HG03439 (cell line): ENCODE measurements at regions not wholly inside any gene's neighbourhood (a gene's known extent, or its start where the extent isn't known, plus 50 kb on each side); places are given as distances from the start of the nearest gene placed in this dataset.
"Not testable (repeated sequence)": the region's sequence is repeated elsewhere in the genome, so short reads cannot be mapped to it uniquely, and the experiment has no call there.

Experiments
- ATAC-seq: cut with Tn5 transposase; IDR thresholded peaks from one replicate; pipeline ENCODE4 v1.9.1; 2021; ENCODE audit warnings: mild to moderate bottlenecking, moderate library complexity; ENCODE audit not compliant: unreplicated experiment

DNA sequence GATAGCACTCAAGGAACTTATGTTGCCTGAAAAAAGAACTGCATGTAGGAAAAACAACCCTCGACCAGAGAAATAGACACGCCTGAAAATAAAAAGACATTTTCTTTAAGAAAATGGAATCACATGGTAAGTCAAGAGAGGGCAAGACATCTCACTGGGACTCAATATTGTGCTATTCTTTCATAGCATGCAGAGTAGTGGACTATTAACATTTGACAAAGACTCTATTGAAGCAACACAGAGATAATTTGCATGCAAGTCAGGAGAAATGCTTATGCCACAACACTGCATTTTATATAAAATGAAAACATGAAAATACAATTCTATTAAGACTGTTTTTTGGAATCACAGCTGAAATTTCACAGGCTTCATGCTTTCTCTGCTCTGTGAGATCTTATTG lies 77.9 kb upstream of the RHOBTB1 start:
- ATAC-seq, result no peak

DNA sequence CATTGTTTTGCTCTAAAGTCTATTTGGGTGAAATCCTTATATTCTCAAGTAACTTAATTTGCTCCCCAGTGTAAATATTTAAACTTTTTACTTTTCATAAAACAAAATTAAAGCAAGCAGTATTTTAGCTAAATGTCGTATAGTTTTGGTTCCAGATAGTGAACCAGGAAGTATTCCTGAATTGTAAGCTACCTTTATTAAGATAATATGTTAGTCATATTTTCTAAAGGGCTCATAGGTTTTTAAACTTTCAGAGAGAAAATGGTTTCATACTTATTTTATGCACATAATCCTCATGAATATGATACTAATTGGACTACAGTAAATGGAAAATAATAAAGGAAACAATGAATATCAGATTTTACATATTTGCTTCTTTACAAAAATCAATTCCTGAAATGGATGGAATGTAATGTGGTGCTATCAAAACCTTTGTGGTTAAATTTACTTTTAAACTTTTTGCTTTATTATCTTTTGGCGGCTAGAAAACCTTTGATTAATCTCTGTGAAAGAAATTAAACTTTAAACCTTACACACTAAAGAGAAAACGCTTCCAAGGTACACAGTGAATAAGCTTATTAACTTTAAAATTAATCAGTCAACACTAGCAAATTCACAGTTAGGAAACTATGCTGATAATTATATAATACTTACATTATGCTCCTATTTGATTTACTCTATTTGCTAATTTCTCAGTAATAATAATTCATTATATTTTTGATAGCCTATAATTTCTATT lies 76.6 kb upstream of the RHOBTB1 start:
- ATAC-seq, result no peak

DNA sequence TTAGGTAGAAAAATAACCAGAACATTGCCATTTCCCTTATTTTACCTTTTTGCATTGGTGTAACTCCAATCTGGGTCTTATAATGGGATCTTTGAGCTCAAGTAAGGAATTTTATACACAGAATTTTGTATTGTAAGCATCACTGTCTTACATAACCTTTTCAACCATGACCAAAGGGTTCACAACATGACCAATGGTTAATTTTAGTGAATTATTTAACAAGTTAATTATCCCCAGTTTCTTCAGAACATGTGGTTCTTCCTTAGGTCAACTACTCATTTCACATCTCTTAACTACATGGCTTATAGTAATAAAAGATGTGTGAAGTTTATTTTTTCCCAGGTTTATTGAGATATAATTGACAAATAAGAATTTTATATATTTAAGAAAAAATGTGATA lies 74.2 kb upstream of the RHOBTB1 start:
- ATAC-seq, result no peak

DNA sequence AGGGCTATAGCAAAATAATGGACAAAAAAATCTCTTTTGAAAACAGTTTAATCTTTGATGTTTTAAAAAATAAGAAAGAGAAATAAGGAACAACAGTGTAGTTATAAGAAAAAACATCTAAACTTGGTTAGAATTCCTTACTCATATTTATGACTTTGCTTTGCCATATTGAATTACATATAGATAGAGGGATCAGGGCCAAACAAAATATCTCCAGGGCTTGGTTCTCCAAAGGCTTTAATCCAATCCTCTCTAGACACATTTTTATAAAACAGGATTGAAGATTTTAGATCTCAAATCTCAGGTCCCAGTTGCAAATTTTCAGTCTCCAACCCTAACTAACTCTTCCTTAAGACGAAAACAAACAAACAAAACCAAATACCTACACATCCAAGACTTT lies 72.6 kb upstream of the RHOBTB1 start:
- ATAC-seq, result no peak

DNA sequence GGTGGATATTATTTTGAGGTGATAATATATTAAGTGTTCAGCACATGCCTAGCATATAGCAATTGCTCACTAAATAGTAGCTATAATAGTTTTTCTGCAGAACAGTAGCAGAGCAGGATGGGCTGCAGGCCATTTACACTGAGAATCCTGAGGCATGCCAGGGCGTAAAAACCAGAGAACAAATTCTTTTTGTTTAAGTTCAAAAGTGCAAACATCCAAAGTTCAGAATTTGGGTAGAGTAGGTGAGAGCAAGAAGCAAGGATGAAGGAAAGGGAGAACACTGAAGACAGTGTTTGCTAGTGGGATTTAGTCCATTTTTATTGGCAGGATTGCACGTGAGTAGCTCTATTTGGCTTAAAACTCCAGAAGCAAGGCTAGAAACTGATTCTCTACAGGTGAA lies 72.0 kb upstream of the RHOBTB1 start:
- no peak for ATAC-seq

DNA sequence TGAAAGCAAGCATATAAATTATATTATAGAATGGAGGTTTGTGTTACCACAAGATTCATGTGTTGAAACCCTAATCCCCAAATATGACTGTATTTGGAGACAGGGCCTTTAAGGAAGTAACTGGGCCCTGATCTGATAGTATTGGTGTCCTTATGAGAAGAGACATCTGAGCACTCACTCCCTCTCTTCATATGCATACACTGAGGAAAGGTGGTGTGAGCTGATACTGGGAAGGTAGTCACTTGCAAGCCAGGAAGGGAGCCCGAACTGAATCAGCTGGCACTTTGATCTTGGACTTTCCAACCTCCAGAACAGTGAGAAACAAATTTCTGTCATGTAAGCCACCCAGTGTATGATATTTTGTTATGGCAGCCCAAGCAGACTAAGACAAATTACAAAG lies 66.9 kb upstream of the RHOBTB1 start:
- ATAC-seq, result no peak

DNA sequence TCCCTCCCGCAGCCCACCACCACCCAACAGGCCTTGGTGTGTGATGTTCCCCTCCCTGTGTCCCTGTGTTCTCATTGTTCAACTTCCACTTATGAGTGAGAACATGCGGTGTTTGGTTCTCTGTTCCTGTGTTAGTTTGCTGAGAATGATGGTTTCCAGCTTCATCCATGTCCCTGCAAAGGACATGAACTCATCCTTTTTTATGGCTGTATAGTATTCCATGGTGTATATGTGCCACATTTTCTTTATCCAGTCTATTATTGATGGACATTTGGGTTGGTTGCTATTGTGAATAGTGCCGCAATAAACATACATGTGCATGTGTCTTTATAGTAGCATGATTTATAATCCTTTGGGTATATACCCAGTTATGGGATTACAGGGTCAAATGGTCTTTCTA lies 59.1 kb upstream of the RHOBTB1 start:
- not testable (repeated sequence) for ATAC-seq

DNA sequence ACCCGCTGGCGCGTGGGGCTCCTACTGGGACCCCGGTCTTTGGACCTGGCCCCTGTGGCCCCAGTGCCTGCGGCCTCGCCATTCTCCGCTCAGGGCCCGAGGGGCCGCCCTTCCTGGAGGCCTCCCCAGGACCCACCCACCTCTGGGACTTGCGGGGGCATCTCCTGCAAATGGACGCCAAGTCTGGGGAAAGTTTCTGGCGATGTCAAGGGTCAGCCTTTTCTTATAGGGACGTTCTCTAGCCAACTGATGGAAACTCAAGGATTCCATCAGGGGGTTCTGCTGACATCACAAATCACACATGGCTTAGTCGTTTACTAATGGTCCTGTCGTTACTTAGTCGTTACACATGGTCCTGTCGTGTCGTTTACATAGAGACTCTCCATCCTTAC lies 57.7 kb upstream of the RHOBTB1 start:
- ATAC-seq, result no peak

DNA sequence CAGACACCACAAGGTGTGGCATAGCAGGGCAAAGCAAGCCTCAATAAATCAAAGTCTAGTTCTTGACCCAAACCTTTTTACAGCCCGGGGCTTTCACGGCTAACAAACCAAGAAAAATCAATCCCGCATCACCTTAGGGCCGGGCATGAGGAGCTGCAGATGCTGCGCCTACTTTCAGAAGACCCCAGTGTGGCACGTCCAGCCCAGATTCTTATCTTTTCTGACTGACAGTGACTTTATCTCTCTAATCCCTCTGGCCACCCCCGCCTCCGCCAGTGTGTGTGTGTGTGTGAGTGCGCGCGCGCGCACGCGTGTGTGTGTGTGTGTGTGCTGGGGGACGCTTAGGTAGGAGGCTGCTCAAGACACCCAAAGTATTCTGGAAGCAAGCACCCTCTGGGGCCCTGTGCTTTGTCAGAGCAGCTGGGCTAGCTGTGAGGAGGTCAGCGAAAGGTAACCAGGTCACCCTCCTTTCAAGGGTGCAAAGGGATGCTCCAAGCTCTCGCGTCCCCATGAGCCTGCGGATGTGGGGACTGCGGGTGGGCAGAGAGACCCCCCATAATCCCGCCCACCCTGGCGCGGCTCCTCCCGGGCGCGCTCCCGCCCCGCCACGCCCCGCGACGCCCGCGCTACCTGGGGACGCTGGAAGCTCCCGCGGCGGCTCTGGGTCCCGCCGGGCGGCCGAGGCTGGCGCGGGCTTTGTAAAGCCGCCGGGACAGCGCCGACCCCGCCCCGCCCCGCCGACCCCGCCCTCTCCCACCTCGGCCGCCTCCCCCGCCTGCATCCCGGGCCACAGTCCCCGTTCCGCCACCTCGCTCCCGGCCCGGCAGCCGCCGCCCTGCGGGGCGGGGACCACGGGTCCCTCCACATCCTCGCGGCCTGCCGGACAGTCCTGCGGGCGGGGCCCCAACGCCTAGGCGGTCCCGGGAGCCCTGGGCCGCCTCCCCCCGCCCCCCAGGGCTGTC lies 57.1 kb upstream of the RHOBTB1 start:
- ATAC-seq, result no peak

DNA sequence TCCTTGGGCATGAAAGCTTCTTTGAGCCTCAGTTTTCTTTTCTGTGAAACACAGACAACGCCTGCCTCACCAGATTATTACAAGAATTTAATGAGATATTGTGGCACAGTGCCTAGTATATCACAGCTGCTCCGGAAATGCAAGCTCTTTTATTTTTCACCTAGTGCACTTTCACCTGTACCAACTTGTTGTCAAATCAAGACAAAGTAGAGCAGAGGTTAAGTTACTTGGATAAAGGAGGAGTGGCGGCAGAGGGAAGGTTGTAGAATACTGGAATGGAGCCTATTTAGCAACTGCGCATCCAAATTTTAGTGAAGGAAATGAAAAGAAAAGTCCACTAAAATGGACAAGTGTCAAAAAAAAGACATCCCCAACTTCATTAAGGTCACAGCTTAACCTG lies 54.9 kb upstream of the RHOBTB1 start:
- ATAC-seq, result no peak

DNA sequence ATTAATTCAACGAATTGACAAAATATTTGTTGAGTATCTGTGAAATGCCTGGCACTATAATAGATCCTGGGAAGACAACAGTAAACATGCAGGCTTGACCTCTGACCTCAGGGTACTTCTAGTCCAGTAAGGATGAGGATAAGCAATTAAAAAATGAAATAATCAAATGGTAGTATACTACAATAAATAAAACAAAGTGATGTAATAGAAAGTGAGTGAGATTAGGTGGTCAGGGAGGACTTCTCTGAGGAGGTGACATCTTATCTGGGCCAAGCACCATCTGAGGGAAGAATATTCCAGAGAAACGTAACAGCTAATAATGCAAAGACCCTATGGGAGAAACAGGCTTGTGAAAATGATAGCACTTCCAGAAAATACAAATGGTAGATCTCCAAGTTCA lies 50.1 kb upstream of the RHOBTB1 start:
- ATAC-seq, result no peak
